Suprapubic skin (tissue), 4 donors: ENCODE measurements at regions not wholly inside any gene's neighbourhood (a gene's known extent, or its start where the extent isn't known, plus 50 kb on each side); places are given as distances from the start of the nearest gene placed in this dataset.

Source experiments
- DNase-seq, 2 donors: peaks; one replicate each; pipeline ENCODE4 v3.0.0-alpha.2; 2019; ENCODE audit warnings: low spot score in 2 of 2
- H3K27ac ChIP-seq: fragments of 200-600 bp; sonication (generic); one replicate; pipeline ENCODE4 v1.5.1; 2019
- H3K27me3 ChIP-seq: fragments of 200-600 bp; sonication (generic); one replicate; pipeline ENCODE4 v1.5.1; 2019
- H3K36me3 ChIP-seq: fragments of 200-600 bp; sonication (generic); one replicate; pipeline ENCODE4 v1.5.1; 2019
- H3K4me1 ChIP-seq: fragments of 200-600 bp; sonication (generic); one replicate; pipeline ENCODE4 v1.5.1; 2019
- H3K4me3 ChIP-seq: fragments of 200-600 bp; sonication (generic); one replicate; pipeline ENCODE4 v1.5.1; 2019; ENCODE audit warnings: mild to moderate bottlenecking
- H3K9me3 ChIP-seq: fragments of 200-600 bp; sonication (generic); one replicate; pipeline ENCODE4 v1.5.1; 2019
- EP300 ChIP-seq: sonication (generic); formaldehyde crosslinking; IDR thresholded peaks from one replicate; pipeline ENCODE4 v1.6.1; 2017; ENCODE audit warnings: antibody characterized with exemption
- POLR2A ChIP-seq, 2 donors: fragments of 450-650 bp; IDR thresholded peaks; one replicate each; pipeline ENCODE4 v1.6.1; 2017; ENCODE audit warnings: antibody characterized with exemption in 2 of 2, mild to moderate bottlenecking in 2 of 2, moderate library complexity in 2 of 2
- POLR2AphosphoS5 ChIP-seq, 3 donors: sonication (generic); formaldehyde crosslinking; IDR thresholded peaks; one replicate each; pipeline ENCODE4 v1.6.1; 2017; ENCODE audit warnings: antibody characterized with exemption in 3 of 3
- WGBS: methylation state at CpG from one replicate; pipeline ENCODE4 v1.1.5; 2018; 5-methylcytosine and 5-hydroxymethylcytosine counted together
- TF ChIP-seq, protein P1 (sequence below), 2 donors: fragments of 200-600 bp in 1 of 2; fragments of 450-650 bp in 1 of 2; sonication (generic) in 1 of 2; IDR thresholded peaks; one replicate each; pipeline ENCODE4 v1.5.1; 2016 to 2019; ENCODE audit warnings: antibody characterized with exemption in 2 of 2, mild to moderate bottlenecking in 1 of 2, moderate library complexity in 1 of 2

DNA sequence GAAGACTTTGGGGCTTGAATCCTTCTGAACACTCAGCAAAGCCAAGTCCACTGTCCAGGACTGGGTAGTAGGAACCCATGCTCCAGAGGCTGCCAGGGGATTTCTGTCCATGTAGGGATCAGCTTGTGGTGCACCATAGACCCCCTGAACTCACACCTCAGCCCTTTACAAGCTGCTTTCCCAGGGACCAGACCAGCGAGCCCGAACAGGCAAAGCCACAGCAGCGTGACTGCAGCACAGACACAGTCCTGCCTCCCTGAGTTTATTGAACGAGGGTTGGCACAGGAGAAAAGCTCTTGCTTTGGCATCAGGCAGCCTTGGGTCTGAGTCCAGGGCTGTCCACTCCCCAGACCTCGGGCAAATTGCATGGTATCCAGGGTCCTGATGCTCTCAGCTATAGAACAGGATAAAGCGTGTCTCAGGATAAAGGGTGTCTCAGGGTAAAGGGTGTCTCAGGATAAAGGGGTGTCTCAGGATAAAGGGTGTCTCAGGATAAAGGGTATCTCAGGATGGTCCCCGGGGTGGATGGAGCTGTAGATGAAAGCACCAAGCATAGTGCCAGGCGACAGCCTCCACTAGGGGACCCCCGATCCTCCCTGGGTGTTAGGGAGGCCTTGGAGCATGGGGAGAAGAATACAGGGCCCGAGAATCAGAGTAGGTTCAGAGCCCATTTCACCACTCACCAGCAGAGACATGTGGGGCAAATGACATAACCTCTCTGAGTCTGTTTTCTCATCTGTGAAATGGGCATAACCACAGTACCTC lies 648.8 kb downstream of the NPHP4 start:
- TF ChIP-seq, protein P1, sequence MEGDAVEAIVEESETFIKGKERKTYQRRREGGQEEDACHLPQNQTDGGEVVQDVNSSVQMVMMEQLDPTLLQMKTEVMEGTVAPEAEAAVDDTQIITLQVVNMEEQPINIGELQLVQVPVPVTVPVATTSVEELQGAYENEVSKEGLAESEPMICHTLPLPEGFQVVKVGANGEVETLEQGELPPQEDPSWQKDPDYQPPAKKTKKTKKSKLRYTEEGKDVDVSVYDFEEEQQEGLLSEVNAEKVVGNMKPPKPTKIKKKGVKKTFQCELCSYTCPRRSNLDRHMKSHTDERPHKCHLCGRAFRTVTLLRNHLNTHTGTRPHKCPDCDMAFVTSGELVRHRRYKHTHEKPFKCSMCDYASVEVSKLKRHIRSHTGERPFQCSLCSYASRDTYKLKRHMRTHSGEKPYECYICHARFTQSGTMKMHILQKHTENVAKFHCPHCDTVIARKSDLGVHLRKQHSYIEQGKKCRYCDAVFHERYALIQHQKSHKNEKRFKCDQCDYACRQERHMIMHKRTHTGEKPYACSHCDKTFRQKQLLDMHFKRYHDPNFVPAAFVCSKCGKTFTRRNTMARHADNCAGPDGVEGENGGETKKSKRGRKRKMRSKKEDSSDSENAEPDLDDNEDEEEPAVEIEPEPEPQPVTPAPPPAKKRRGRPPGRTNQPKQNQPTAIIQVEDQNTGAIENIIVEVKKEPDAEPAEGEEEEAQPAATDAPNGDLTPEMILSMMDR (IDR thresholded peaks at IDR 0.05), result no peak
- TF ChIP-seq EP300 (no peak), POLR2A (IDR thresholded peaks at IDR 0.05) (no peak), POLR2AphosphoS5 (IDR thresholded peaks at IDR 0.05) (no peak)
- peaks cover 11% of the 10 kb centered on the region for H3K27me3 ChIP-seq
- WGBS, result 72% methylated on average over 7 of the region's 10 CpGs
- H3K36me3 ChIP-seq, result no peaks in the 10 kb centered on the region
- no peak overlapping the region for H3K27ac ChIP-seq
- H3K4me1 ChIP-seq, result no peaks in the 10 kb centered on the region
- H3K9me3 ChIP-seq, result no peaks in the 10 kb centered on the region
- no peak overlapping the region for H3K4me3 ChIP-seq
- DNase-seq, result peak in 1 of 2 donors; percentile 38

DNA sequence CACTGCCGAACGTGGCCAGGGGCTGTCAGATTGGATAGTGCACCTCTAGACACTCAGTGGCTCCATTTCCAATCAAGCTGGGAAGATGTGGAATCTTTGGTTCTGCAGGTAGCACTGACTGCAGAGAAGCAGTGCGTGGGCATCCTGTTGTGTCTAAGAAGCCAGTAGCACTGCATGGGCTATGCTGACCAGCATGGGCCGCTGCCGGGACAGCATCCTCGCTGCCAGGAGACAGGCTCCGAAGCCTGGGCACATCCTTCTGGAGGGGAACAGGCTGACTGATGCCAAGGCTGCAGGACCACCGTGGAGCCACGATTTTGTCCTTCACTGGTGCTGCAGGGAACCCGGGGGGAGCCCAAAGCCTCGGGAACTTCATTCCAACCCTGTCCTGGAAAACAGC lies 649.4 kb downstream of the NPHP4 start:
- WGBS, result 82% methylated on average over 10 of the region's 11 CpGs
- Histone ChIP-seq H3K27ac (no peak overlapping the region), H3K9me3 (no peaks in the 10 kb centered on the region), H3K36me3 (no peaks in the 10 kb centered on the region), H3K27me3 (peaks cover 8% of the 10 kb centered on the region), H3K4me3 (no peak overlapping the region), H3K4me1 (no peaks in the 10 kb centered on the region)
- TF ChIP-seq, protein P1 (IDR thresholded peaks at IDR 0.05), result no peak
- TF ChIP-seq POLR2AphosphoS5 (IDR thresholded peaks at IDR 0.05), result no peak
- peak in 1 of 2 donors; percentile 56 for DNase-seq

DNA sequence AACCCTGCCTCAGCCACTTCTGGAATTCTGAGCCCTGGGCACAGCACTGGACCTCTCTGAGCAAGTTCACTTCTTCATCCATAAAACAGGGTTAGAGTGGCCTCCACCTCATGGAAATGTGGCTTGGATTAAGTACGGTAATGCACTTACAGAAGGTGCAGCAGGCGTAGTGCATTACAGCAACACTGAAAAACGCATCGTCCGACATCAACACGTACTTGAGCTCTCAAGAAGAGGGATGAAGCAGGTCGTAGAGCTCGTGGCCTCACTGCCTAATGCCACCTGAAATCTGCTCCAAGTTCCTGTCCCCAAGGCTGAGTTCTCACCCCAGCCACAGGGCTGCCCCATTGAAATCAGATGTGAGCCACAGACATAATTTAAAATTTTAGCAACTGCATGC lies 650.1 kb downstream of the NPHP4 start:
- no peak overlapping the region for H3K4me3 ChIP-seq
- no peak for TF ChIP-seq POLR2AphosphoS5 (IDR thresholded peaks at IDR 0.05)
- TF ChIP-seq POLR2A (IDR thresholded peaks at IDR 0.05), result no peak
- TF ChIP-seq, protein P1 (IDR thresholded peaks at IDR 0.05), result no peak
- TF ChIP-seq EP300, result no peak
- peaks cover 8% of the 10 kb centered on the region for H3K27me3 ChIP-seq
- no peaks in the 10 kb centered on the region for H3K36me3 ChIP-seq
- H3K9me3 ChIP-seq, result no peaks in the 10 kb centered on the region
- H3K27ac ChIP-seq, result no peak overlapping the region
- WGBS, result 74% methylated on average over 8 of the region's 8 CpGs
- peak in 1 of 2 donors; percentile 47 for DNase-seq
- no peaks in the 10 kb centered on the region for H3K4me1 ChIP-seq

DNA sequence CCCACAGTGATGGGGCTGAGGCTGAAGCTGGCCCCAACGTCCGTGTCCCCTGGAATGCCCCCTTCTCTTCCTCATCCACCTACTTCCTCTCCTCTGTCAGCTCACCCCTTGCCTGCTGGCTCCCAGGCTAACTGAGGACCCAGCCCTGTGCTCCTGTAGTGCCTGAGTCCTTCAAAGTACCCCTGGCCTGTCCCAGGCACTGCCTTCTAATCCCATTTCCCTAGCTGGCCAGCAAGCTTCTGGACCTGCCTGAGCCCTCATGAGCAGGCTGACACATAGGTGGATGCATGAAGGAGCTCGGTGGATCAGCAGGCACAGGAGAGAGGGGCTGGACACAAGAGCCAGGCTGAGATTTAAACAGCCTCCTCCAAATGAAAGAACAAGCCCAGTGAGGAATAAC lies 650.8 kb downstream of the NPHP4 start:
- no peaks in the 10 kb centered on the region for H3K9me3 ChIP-seq
- no peak overlapping the region for H3K27ac ChIP-seq
- TF ChIP-seq POLR2AphosphoS5 (IDR thresholded peaks at IDR 0.05) (no peak), EP300 (no peak), POLR2A (IDR thresholded peaks at IDR 0.05) (no peak)
- TF ChIP-seq, protein P1 (IDR thresholded peaks at IDR 0.05), result no peak
- WGBS, result 63% methylated on average over 3 of the region's 3 CpGs
- H3K4me3 ChIP-seq, result no peak overlapping the region
- no peaks in the 10 kb centered on the region for H3K36me3 ChIP-seq
- peaks cover 8% of the 10 kb centered on the region for H3K27me3 ChIP-seq
- no peaks in the 10 kb centered on the region for H3K4me1 ChIP-seq
- peak in 1 of 2 donors; percentile 61 for DNase-seq

DNA sequence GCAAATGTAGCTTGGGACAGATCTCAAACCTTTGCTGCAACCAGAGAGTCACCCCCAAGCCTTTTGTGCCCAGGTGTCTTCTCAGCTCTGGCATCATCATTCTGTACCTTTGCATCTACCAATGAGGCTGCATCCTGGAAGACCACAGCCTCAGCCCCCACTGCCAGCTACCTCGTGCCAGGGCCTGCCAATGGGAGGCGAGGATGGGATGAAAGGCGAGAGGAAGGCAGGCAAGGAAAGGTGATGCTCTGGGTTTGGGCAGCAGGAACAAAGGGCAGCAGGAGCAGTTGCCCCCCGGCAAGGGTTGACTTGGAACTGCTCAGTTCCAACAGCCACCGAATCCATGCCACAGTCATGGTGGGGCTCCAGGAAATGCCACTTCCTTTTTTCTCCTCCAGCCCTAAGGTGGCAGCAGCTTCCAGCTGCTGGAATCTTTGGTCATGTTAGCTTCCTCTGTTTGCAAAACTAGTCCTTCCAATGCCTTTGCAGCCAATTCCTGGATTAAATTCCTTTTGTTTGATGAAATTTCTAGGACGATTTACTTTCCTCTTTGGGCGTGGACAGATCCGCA lies 651.6 kb downstream of the NPHP4 start:
- no peaks in the 10 kb centered on the region for H3K9me3 ChIP-seq
- TF ChIP-seq EP300, result no peak
- TF ChIP-seq, protein P1 (IDR thresholded peaks at IDR 0.05), result no peak
- no peak for TF ChIP-seq POLR2AphosphoS5 (IDR thresholded peaks at IDR 0.05)
- TF ChIP-seq POLR2A (IDR thresholded peaks at IDR 0.05), result no peak
- no peak overlapping the region for H3K27ac ChIP-seq
- no peak for DNase-seq
- peaks cover 8% of the 10 kb centered on the region for H3K27me3 ChIP-seq
- H3K4me1 ChIP-seq, result no peaks in the 10 kb centered on the region
- H3K36me3 ChIP-seq, result no peaks in the 10 kb centered on the region
- no peak overlapping the region for H3K4me3 ChIP-seq
- 76% methylated on average over 8 of the region's 8 CpGs for WGBS
